ENCODE measurements at regions not wholly inside any gene's neighbourhood (a gene's known extent, or its start where the extent isn't known, plus 50 kb on each side); places are given as distances from the start of the nearest gene placed in this dataset.

DNA sequence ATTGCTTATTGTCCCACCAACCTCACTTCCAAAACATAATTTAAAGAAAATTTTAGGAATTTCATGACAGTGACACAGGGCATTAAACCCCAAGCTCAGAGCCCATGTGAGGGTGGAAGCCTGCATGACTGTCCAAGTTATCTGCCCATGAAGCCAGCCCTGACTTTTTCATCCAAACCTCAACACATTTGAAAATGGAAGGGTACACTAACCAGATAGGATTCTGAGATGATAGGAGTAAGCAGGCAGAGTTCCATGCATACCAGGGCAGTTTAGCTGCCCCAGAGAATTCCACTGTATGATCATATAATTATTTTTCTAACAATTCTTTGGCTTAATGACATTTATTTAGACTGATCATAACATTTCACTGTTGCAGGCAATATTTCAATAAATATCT is 986.0 kb downstream of the TTLL7 start:
- no peak for FAIRE-seq

DNA sequence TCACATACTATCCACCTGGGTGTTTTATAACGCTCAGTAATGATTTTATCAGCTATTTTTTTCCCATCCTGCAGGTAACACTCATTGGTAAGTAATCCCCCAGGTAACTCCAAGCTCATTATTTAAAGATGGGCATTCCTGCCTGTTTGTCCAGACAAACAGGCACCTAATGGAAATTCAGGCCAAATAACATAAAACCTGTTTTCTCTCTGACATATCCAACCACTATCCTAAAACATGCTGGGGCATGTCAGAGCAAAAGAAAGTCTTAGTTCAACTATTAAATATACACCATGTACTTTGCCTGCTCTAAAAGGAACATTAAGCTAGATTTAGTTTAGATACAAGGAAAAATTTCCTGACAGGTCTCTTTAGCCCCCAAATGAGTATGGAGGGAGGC is 987.7 kb downstream of the TTLL7 start:
- no peak for FAIRE-seq

DNA sequence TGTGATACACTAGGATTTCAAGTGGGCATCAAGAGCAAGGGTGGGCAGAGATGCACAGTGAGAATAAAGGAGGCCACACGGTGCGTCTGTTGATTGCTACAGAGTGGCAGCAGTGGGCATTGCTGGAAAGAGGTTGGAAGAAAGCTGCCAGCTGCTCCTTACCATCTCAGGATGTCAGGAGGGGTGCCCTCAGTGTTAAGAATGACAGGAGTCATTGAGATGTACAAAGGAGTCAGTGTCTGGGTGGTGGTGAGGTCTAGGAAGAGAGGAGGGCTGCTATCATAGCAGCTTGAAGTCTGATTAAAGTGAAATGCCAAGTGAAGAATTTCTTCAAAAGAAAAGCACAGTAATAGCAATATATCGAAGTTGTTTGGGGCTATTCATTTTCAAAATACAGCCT is 992.7 kb downstream of the TTLL7 start:
- no peak for FAIRE-seq

DNA sequence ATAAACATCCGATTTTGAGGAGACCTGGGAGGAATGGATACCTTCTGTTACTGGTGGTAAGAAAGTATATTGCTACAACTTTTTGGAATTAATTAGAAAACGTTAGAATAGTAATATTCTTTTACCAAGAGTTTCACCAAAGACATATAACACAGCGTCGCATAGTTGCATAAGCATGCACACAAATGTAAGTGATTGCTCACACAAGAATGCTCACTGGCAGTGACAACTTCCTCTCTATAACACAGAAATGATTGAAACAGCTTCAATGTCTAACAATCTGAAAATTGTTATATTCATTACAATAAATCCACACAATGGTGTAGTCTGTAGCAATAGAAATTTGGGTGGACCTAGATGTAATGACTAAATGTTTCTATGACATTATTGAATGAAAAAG is 998.6 kb downstream of the TTLL7 start:
- FAIRE-seq: no peak

DNA sequence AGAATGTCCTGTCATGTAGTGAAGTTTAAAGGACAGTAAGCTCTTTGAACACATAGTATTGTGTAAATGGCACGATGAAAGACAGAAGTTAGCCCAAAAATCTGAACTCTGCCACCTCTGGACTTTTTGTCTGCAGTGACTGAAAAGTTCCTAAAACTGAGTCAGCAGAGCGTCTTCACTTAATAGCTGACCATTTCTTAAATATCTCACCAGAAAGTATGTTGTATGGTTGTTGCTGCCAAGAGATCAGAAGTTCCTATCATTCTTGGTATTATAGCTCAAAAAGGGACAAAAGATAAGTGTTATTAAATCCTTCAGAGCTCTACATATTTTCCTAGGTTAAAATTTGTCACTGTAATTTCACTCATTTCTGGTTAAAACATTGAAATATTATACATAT is 1003.0 kb downstream of the TTLL7 start:
- no peak for FAIRE-seq

DNA sequence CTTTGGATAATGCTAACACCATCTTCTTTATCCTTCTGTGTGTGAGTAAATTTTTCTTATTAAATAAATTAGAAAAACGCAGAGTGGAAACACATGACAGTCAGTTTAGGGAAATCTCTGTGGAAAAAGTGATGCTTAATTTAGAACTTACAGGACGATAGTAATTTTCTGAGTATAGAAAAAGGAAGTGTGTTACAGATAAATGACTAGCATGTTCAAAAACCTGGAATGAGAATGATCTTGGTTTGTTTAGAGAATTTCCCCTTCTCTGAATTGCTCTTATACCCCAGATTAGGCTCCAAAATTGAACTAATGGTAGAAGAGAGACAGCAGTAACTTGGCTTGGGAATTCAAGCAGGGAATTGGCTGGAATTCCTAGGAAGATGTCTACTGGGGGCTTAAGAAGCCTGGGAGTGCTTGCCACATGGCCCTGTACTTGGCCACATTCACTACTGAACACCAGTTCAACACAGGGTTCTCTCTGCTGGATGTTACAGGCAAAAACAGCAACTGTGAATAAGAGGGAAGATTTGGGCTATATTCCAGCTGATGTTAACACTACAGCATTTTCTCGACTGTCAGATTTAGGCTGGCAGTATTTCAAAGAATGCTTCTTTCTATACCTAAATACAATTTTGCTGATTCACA is 1004.2 kb downstream of the TTLL7 start:
- FAIRE-seq: no peak

DNA sequence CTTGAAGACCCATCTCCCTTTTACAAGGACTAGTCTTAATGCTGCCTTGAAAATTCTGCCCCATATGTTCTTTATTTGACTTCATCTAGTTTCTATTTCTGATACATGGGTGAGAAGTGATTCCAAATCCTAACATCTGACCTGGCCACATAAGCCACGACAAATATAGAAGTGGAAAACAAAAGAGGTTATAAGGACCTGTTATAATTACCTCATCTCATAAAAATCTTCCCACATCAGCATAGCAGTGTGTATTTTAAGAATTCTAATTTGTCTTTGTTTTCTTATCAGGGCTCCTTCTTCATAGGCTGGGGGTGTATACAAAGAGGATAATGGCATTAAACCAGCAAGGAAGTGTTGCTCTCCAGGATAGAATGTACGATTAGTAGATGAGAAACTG is 1007.4 kb downstream of the TTLL7 start:
- no peak for FAIRE-seq

DNA sequence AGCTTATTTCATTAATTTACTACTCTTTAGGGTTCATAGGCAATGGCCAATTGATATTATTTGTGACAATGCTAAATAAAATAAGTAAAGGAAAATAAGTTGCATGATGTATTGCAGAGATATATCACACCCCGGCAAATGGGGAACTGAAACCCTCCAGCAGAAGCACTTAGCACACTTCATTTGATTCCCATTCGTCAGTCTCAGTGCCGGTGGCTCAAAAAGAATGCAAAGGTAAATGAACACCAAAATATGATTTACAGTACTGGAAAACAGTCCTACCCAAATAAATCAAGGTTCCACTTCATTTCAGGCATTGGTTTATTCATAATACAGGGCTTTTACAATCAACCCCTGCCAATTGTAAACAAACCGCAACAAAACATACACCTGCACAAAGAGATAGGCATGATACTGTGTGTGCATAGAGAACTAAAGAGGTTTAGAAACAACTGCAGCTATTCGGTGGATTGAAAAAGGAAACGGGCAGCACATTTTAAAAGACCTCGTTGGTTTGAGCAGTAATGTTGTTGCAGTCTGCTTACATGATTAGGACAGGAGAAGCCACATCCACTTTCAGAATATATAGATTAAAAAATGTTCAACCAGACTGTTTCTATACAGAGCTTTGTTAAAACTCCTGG is 1019.2 kb downstream of the TTLL7 start:
- no peak for FAIRE-seq

DNA sequence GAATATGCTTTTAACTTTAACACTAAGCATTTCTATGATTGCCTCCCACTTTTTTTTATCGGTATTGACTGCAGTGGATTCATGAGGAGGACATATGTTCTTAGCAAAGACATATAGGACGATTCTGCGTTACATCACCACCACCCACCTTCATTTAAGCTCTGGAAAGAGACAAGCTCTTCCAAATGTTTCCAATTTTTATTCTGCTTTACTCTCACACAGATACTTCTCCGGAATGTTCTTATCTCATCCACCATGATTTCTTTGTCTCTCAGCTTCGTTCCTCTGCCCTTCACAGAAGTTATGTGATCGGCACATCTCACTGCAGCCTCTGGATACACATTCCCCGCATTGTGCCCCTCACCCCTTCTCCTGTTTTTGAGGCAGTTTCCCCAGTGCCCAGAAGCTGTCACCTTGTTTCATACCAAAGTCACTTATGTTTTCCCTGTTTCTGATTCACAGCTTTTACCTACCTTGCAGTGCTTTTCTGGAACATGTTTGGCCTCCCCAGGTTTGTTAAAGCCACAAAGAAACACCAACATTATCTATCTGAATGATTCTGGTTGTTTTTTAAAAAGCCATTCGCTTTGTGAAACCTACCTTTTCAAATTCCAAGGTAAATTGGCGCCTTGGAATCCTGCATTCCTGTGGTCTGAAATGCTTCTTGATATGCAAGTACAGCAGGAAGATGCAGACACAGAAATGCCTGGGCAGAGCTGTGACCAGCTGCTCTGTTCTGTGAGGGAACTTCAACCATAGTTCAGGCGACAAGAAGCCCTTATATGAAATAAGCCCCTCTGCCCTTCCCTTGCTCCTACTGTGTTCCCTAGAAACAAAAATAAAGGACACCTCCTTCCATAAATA is 1020.2 kb downstream of the TTLL7 start:
- no peak for FAIRE-seq

DNA sequence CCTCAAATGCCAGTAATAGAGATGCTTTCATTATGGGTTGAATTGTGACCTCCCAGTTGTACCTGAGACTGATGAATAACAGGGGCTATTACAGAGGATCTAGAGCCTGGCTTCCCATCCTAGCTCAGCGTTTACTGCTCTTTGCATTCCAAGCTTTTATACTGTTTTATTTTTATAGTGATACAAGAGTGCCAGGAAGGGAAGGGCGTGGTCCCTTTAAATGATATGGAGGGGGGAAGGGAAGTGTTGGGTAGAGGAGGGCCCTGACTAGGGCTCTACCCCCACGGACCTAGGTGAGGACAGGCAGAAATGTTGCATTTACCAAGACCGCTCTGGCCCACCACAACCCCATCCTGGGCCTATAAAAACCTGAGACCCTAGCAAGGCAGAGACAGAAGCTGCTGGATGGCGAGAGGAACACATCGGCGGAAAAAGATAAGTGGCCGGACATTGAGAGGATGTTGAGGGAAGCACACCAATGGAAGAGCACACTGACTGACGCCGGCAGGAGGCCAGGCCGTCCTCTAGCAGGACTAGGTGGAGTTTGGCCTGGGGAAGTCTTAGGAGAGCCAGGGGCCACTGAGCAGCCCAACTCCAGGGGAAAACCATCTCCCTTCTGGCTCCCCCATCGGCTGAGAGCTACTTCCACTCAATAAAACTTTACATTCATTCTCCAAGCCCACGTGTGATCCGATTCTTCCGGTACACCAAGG is 1025.9 kb downstream of the TTLL7 start:
- FAIRE-seq: no peak

DNA sequence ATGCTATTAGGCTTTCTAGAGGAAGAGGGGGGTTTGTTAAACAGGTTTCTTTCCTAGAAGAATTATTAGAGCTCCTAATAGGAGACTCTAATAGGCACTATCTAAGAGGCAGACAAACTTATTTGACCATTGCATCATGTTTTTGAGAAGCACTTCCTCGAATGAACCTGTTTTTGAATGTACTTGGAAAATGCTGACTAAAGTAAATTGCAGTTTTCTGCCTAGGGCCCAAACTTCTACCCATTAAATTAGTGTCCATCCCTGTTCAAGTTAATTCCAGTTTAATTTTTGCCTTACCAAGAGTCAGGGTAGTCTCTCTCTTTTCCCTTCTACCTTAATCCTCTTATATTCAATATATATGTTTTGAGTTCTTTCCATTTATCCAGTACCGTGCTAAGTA is 1029.6 kb downstream of the TTLL7 start:
- FAIRE-seq: no peak

DNA sequence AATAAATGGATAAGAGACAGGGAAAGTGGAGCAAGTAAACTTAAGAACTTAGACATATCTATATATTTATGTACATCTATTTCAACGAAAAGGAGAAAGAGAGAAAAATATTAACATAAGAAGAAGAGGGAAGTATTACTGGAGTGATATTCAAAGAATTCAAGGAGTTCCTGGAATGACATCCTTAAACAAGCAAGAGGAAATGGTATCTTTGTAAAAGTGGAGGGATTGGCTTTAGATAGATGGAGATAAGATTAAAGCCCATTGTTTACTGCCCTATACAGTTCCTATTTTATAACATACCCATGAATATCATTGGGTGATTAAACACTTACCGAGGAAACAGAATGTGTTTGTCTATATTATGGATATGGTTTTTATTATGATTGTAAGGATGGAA is 1036.3 kb downstream of the TTLL7 start:
- no peak for FAIRE-seq

DNA sequence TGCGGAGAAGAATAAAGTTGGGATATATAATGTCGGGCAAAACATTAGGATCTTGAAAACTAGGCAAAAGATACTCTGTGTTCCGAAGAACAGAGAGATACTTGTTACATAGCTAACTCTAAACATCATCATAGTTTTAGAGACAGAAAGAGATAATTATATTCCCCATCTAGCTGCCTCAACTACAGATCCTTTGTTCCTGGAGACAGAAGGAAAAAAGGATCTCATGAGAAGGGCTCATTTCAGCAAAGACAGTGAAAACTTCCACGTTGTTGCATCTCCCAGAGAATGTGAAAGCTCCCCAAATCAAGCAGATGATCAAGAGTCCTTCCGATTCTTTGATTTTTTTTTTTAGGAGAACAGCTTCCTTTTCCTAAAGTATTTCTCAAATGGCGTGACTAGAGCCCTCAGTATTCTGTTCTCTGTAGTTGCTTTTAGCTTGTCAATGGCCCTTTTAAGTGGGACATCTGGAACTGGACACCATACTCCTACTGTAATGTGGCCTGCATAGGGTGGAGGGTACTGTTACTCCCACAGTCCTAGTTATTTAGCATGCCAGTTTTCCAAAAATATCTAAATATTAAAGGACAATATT is 1048.2 kb downstream of the TTLL7 start:
- no peak for FAIRE-seq

DNA sequence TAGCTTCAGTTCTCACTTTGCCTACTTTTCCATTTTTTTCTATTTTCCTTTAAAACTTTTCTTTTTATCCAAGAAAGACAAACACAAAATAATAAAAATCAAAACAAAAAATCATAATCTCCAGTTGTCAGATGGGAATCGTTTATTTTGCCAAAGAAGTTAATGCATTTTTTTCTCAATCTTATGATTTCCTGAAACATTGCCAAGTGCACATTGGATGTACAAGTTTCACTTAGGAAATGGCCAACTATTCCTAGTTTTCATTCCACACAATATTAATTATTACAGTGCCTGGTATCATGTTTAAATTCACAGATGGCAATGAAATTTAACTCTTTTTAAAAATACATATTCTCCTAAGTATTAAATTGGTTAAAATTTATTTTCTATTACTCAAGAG is 1050.5 kb downstream of the TTLL7 start:
- no peak for FAIRE-seq

DNA sequence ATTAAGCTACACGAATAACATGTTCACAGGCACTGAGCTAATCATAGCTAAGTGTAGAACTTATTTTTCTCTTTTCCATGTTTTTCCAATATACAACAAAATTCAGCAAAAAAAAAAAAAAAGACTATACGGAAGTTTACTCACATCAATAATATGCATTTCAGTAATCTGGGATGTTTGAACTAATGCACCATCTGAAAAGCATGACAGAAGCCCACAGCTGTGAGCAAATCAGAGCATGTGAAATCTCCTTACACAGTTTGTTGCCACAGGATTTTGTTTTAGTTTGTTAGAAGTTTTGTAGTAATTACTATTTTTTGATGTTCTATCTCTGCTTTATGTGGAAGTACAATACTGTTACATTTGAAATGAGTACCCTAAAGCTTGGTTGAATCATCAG is 1051.7 kb downstream of the TTLL7 start:
- no peak for FAIRE-seq

DNA sequence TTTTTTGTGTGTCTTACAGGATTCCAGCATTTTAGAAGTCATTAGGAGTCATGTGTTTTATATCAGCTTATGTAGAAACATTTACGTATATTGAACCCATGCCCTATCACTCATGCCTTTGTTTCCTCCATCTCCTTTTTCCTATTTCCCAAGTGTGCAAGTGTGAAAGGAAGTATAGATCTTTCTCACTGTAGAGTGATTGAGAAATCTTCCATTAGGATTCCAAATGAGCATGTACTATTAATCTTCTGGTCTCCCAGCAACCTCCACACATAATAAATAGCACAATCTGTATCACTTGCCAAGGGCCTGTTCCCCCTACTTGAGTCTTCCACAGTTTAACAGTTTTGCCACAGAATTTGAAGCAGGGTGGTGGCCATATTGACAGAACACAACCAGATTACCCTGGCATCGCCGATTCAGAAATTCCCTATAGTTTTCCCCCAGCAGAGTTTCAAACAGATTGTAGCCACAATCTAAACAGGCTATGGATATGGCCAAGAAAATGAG is 1052.8 kb downstream of the TTLL7 start:
- no peak for FAIRE-seq

DNA sequence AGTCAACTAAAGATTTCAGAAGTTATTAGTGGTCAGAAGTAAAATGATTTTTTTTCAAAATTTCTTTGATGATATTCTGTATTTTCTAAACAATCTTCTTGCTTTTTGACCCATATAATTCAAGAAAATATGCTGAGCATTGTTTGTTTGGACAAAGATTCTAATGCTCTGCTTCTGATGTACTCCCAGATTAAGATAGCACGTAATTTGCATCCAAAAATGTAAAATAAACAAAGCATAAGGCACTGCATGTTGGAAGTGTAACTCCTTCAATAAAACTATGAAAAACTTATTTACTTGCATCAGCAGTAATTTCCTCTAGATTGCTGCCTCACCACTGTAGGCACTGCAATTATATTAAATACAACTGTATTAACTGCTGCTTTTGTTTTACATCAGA is 1054.1 kb downstream of the TTLL7 start:
- FAIRE-seq: no peak

DNA sequence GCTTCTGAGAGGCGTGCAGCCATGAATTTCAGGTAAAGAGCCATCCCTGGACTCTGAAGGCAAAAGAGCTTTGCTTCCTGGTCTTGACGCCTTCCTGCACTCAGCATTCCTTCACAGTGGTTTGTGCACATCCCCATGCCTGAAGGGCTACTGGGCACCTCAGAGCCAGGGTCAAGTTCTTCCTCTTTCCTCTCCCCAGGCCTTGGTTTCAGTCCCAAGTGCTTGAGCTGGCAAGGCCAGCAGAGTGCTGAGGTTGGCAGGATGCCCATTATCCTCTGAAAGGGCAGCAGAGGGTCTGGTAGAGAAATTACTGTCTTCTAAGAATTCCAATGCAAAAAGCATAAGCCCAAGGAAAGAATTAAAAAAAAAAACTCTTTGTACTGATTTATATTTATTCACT is 1064.9 kb downstream of the TTLL7 start:
- FAIRE-seq: no peak

DNA sequence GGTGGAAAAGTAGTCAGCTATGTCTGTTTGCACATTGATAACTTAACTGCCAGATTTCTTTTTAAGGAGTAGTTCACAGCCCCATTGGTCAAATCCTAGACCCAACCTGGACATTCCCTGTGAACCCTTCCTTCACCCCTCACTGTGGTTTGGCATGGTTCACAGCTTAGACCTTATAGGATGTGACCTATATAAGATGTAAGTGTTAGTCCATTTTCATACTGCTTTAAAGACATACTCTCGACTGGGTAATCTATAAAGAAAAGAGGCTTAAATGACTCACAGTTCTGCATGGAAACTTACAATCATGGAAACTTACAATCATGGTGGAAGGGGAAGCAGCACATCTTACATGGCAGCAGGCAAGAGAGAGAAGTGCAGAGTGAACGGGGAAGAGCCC is 1066.2 kb downstream of the TTLL7 start:
- no peak for FAIRE-seq

DNA sequence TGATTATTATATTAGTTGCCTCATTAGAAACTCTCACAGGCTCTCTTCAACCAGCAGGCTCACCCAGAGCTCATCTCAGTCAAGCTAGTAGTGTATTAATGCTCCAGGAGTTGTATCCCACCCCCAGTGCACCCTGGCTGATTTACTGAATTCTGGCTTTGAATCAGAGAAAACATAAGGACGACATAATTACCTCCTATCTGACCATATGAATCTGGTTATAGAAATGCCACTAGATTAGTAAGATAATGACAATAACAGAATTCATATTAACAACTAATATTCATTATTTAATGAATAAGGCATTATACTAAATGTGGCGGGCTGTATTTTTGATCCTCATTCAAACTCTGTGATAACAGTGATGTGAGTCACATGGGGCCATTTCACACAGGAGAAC is 1066.7 kb downstream of the TTLL7 start:
- FAIRE-seq: no peak

DNA sequence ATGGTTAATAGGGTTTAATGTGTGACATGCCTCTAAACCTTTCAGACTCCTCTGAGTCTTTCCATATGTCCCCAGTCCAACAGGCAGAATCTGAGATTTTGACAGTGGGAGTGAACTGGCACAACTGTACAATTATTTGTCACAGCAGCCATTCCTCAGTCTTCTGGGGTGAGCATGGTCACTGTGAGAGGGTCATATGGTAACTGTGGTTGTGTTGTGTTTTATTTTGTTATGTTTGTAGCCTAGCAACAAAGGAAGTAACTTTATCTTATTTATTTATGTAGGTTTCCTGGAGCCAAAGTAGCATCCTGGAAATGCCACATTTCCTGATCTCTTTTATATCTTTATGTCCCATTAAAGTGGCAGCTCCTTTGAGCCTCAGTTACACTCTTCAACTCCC is 1067.9 kb downstream of the TTLL7 start:
- FAIRE-seq: no peak

DNA sequence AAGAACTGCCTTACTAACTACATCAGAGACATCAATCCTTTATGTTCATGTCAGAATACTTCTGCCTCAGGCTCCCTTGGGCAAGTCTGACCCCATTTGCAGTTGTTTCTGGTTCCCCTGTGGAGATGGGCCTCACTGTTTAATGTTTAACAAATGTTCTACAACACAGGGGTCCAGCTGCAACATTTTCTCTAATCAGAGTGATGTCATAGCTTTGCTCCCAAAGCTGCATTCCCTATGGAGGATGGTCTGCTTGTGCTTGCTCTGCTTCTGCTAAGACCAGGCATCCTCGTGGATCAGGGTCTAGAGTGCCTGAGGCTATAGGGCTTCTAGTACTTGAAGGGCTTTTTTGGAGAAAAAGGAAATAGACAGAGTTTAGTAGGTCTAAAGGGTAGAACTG is 1071.2 kb downstream of the TTLL7 start:
- no peak for FAIRE-seq

DNA sequence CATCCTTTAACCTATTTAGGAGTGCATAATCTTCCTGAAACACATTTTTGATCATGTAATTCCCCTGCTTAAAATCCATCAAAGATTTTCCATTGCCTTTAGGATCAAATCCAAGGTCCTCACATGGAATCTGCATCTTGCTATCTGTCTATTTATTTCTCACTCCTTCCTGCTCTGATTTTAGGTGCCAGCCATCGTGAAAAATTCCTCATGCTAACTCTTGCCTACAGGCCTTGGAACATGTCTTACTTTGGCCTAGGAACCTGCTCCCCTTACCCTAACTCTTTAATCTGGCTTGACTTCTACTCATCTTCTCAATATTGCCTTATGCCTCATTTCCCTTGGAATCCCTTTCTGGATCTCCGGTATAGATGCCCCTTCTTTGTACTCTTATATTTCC is 1074.3 kb downstream of the TTLL7 start:
- no peak for FAIRE-seq
